GM06990 (cell line): ENCODE measurements at regions not wholly inside any gene's neighbourhood (a gene's known extent, or its start where the extent isn't known, plus 50 kb on each side); places are given as distances from the start of the nearest gene placed in this dataset.

Experiments used
- DNase-seq: peaks from one replicate; pipeline ENCODE4 v3.0.0-alpha.2; 2011; ENCODE audit not compliant: insufficient read length; ENCODE audit errors: extremely low read depth
- H3K27me3 ChIP-seq: replicated peaks from 2 replicates; pipeline ENCODE4 v1.6.0; 2011; ENCODE audit warnings: low read length; ENCODE audit not compliant: control insufficient read depth, insufficient read depth
- H3K36me3 ChIP-seq: 2 replicates; pipeline ENCODE4 v1.5.1; 2011; ENCODE audit warnings: low read length; ENCODE audit not compliant: control insufficient read depth, insufficient read depth
- H3K4me3 ChIP-seq: replicated peaks from 2 replicates; pipeline ENCODE4 v1.5.1; 2011; ENCODE audit warnings: low read depth, mild to moderate bottlenecking, control low read depth, low read length
- CTCF ChIP-seq: IDR thresholded peaks from 2 replicates; pipeline ENCODE4 v1.5.1; 2011; ENCODE audit warnings: low read length, control low read depth, mild to moderate bottlenecking, inconsistent platforms; ENCODE audit not compliant: insufficient read depth, poor library complexity, severe bottlenecking

DNA sequence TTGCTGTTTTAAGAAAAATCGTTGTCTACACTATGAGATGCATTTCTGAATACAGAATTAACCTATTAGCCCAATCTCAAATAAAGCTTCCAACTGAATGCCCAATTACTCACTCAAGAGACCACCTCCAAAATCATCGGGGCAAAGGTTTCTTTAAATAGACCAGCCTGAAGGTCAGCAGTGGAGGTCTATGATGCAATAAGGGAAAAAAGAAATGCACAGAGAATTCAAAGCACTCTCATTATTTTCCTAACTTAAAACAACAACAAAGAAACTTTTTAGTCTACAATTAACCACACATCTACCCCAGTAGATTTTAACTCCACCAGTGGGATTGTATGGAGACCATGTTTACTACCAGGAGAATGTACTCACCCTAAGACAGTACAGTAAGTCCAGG is 657.7 kb upstream of the CCDC54 start:
- Histone ChIP-seq H3K36me3 (no peaks in the 10 kb centered on the region), H3K27me3 (no peaks in the 10 kb centered on the region)
- TF ChIP-seq CTCF, result no peak

GRCh38 chr3:106720510-106720909 is 656.7 kb upstream of the CCDC54 start:
- H3K4me3 ChIP-seq, result no peak overlapping the region
- TF ChIP-seq CTCF, result no peak
- H3K27me3 ChIP-seq, result no peaks in the 10 kb centered on the region
- H3K36me3 ChIP-seq, result no peaks in the 10 kb centered on the region
- DNase-seq, result no peak

More for the DNA sequence above, 657.7 kb upstream of the CCDC54 start:
- no peak overlapping the region for H3K4me3 ChIP-seq
- DNase-seq, result no peak

DNA sequence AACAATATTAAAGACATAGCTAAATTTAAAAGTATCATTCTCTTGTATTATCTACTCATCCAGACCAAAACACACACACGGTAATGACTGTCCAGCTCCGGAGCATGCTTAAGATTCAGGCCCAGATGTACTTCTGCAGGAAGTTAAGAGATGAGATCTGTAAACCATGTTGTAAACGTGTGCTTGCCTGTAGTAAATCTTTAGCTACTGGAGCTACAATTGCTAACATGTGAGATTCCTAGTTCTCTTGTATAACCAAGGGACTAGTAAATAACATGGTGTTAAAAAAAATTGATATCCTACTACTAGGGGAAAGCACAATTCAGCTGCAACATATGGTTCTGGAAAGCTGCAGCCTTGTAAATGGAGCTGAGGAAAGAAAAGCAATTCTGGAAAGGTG is 651.7 kb upstream of the CCDC54 start:
- Histone ChIP-seq H3K4me3 (no peak overlapping the region), H3K36me3 (no peaks in the 10 kb centered on the region), H3K27me3 (no peaks in the 10 kb centered on the region)
- no peak for DNase-seq
- no peak for TF ChIP-seq CTCF

- H3K4me3 ChIP-seq, result no peak overlapping the region
- no peaks in the 10 kb centered on the region for H3K27me3 ChIP-seq
- TF ChIP-seq CTCF, result no peak
- no peaks in the 10 kb centered on the region for H3K36me3 ChIP-seq
- no peak for DNase-seq
These were observed 648.7 kb upstream of the CCDC54 start for GRCh38 chr3:106728315-106729098.

- H3K36me3 ChIP-seq, result no peaks in the 10 kb centered on the region
- no peaks in the 10 kb centered on the region for H3K27me3 ChIP-seq
- DNase-seq, result no peak
- no peak for TF ChIP-seq CTCF
- no peak overlapping the region for H3K4me3 ChIP-seq
These were observed 647.8 kb upstream of the CCDC54 start for GRCh38 chr3:106729481-106729880.
